ENCODE measurements at regions not wholly inside any gene's neighbourhood (a gene's known extent, or its start where the extent isn't known, plus 50 kb on each side); places are given as distances from the start of the nearest gene placed in this dataset.

DNA sequence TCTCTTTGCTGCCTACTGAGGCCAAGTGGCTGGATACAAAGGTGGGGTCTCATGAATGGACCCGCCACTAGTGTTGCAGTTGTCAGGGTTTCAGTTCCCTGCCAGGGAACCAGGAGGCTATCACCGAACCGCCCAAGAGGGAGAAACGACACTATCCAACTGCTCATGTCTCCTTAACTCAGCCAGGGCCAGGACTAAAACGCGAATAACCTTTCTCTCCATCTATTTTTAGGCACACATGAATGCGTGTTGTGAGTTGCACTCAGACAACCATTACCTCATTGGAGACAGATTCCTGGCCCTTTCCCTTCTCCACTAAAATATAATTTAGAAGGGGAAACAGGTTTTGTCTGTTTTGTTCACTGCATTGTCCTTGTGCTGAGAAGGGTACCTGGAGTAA, 559.5 kb downstream of the SOCS6 start:
- H3K4me1 ChIP-seq (ENCODE audit: control insufficient read depth, insufficient read depth, low read length): no peaks in the 10 kb centered on the region
- in situ Hi-C loops (cut with HindIII; ENCODE audit: low pct_unique_long_range_greater_than_20kb, low sequenced_read_pairs) (no loop called here), intact Hi-C loops (cut with micrococcal nuclease; ENCODE audit: unreplicated experiment) (no loop called here)
- H3K27me3 ChIP-seq (ENCODE audit: control insufficient read depth, insufficient read depth, low read length): no peaks in the 10 kb centered on the region
- no peak for ATAC-seq
- ChIA-PET POLR2A (no interaction called here), CTCF (no interaction called here)
- H3K36me3 ChIP-seq (ENCODE audit: control insufficient read depth, insufficient read depth, low read length): no peaks in the 10 kb centered on the region
- no peak overlapping the region for H3K4me3 ChIP-seq (ENCODE audit: low read depth in 2 of 2, low read length in 2 of 2)
- no TSS peak for BruUV-seq (replicated peaks)
- no peak overlapping the region for H3K27ac ChIP-seq (ENCODE audit: low read length)
- H3K9me3 ChIP-seq (ENCODE audit: control insufficient read depth, insufficient read depth, low read depth, low read length): no peaks in the 10 kb centered on the region
- no peak for DNase-seq (ENCODE audit: low read depth, low spot score)
- no peak for TF ChIP-seq POLR2AphosphoS5 (IDR thresholded peaks at IDR 0.05; ENCODE audit: low read depth, low read length)
- TF ChIP-seq, protein P1, sequence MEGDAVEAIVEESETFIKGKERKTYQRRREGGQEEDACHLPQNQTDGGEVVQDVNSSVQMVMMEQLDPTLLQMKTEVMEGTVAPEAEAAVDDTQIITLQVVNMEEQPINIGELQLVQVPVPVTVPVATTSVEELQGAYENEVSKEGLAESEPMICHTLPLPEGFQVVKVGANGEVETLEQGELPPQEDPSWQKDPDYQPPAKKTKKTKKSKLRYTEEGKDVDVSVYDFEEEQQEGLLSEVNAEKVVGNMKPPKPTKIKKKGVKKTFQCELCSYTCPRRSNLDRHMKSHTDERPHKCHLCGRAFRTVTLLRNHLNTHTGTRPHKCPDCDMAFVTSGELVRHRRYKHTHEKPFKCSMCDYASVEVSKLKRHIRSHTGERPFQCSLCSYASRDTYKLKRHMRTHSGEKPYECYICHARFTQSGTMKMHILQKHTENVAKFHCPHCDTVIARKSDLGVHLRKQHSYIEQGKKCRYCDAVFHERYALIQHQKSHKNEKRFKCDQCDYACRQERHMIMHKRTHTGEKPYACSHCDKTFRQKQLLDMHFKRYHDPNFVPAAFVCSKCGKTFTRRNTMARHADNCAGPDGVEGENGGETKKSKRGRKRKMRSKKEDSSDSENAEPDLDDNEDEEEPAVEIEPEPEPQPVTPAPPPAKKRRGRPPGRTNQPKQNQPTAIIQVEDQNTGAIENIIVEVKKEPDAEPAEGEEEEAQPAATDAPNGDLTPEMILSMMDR (IDR thresholded peaks at IDR 0.05): no peak
- TF ChIP-seq, protein P2, sequence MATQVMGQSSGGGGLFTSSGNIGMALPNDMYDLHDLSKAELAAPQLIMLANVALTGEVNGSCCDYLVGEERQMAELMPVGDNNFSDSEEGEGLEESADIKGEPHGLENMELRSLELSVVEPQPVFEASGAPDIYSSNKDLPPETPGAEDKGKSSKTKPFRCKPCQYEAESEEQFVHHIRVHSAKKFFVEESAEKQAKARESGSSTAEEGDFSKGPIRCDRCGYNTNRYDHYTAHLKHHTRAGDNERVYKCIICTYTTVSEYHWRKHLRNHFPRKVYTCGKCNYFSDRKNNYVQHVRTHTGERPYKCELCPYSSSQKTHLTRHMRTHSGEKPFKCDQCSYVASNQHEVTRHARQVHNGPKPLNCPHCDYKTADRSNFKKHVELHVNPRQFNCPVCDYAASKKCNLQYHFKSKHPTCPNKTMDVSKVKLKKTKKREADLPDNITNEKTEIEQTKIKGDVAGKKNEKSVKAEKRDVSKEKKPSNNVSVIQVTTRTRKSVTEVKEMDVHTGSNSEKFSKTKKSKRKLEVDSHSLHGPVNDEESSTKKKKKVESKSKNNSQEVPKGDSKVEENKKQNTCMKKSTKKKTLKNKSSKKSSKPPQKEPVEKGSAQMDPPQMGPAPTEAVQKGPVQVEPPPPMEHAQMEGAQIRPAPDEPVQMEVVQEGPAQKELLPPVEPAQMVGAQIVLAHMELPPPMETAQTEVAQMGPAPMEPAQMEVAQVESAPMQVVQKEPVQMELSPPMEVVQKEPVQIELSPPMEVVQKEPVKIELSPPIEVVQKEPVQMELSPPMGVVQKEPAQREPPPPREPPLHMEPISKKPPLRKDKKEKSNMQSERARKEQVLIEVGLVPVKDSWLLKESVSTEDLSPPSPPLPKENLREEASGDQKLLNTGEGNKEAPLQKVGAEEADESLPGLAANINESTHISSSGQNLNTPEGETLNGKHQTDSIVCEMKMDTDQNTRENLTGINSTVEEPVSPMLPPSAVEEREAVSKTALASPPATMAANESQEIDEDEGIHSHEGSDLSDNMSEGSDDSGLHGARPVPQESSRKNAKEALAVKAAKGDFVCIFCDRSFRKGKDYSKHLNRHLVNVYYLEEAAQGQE (IDR thresholded peaks at IDR 0.05; ENCODE audit: insufficient read depth in 1 of 2, low read depth in 2 of 2, low read length in 1 of 2): no peak
- no peak for TF ChIP-seq SIN3A (IDR thresholded peaks at IDR 0.05; ENCODE audit: borderline replicate concordance, insufficient read depth, low read depth, low read length)
- TF ChIP-seq TCF7L2 (IDR thresholded peaks at IDR 0.05; ENCODE audit: low read depth, low read length): no peak

DNA sequence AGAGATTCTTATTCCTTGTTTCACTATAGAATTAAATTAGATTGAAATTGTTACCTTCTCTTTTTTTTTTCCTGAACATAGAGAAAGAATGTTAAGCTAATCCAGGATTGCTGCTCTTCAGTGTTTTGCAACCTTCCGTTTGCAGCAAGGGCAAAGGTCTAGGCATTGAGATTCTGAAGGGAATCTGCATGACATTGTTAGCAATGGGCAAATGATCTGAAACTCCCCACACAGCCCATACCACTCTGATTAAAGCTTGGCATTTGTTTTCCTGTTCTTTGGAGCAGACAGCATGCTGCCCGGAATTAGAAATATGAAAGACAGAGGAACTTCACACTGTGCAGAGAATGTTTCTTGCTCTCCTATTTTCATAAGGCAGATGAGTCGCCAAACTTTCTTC, 551.8 kb downstream of the SOCS6 start:
- ChIA-PET CTCF (no interaction called here), POLR2A (no interaction called here)
- TF ChIP-seq POLR2AphosphoS5 (IDR thresholded peaks at IDR 0.05; ENCODE audit: low read depth, low read length): no peak
- no peak for TF ChIP-seq TCF7L2 (IDR thresholded peaks at IDR 0.05; ENCODE audit: low read depth, low read length)
- no peak for TF ChIP-seq SIN3A (IDR thresholded peaks at IDR 0.05; ENCODE audit: borderline replicate concordance, insufficient read depth, low read depth, low read length)
- TF ChIP-seq, protein P1 (IDR thresholded peaks at IDR 0.05): no peak
- TF ChIP-seq, protein P2 (IDR thresholded peaks at IDR 0.05; ENCODE audit: insufficient read depth in 1 of 2, low read depth in 2 of 2, low read length in 1 of 2): no peak

More for the DNA sequence above, 551.8 kb downstream of the SOCS6 start:
- no peaks in the 10 kb centered on the region for H3K27me3 ChIP-seq (ENCODE audit: control insufficient read depth, insufficient read depth, low read length)
- intact Hi-C loops (cut with micrococcal nuclease; ENCODE audit: unreplicated experiment) (no loop called here), in situ Hi-C loops (cut with HindIII; ENCODE audit: low pct_unique_long_range_greater_than_20kb, low sequenced_read_pairs) (no loop called here)
- no peak overlapping the region for H3K27ac ChIP-seq (ENCODE audit: low read length)
- ATAC-seq (no peak), DNase-seq (ENCODE audit: low read depth, low spot score) (no peak)
- no peaks in the 10 kb centered on the region for H3K36me3 ChIP-seq (ENCODE audit: control insufficient read depth, insufficient read depth, low read length)
- no peaks in the 10 kb centered on the region for H3K9me3 ChIP-seq (ENCODE audit: control insufficient read depth, insufficient read depth, low read depth, low read length)
- H3K4me3 ChIP-seq (ENCODE audit: low read depth in 2 of 2, low read length in 2 of 2): no peak overlapping the region
- no TSS peak for BruUV-seq (replicated peaks)
- H3K4me1 ChIP-seq (ENCODE audit: control insufficient read depth, insufficient read depth, low read length): no peaks in the 10 kb centered on the region
